HG03064 (cell line): ENCODE measurements at regions not wholly inside any gene's neighbourhood (a gene's known extent, or its start where the extent isn't known, plus 50 kb on each side); places are given as distances from the start of the nearest gene placed in this dataset.

Source experiments
- ATAC-seq: cut with Tn5 transposase; IDR thresholded peaks from one replicate; pipeline ENCODE4 v1.9.1; 2021; ENCODE audit warnings: low read depth; ENCODE audit not compliant: unreplicated experiment

GRCh38 chr16:59180083-59180476 is 446.0 kb upstream of the GOT2 start:
- no peak for ATAC-seq

GRCh38 chr16:59179446-59180082 is 445.4 kb upstream of the GOT2 start:
- ATAC-seq: no peak

- ATAC-seq: no peak
These were observed 439.3 kb upstream of the GOT2 start for GRCh38 chr16:59173408-59173831.

GRCh38 chr16:59170099-59170712 is 436.1 kb upstream of the GOT2 start:
- ATAC-seq: no peak

GRCh38 chr16:59169168-59169567 is 435.1 kb upstream of the GOT2 start:
- ATAC-seq: no peak

GRCh38 chr16:59168461-59169114 is 434.5 kb upstream of the GOT2 start:
- no peak for ATAC-seq

GRCh38 chr16:59164461-59164860 is 430.3 kb upstream of the GOT2 start:
- no peak for ATAC-seq

- ATAC-seq: no peak
These were observed 429.4 kb upstream of the GOT2 start for GRCh38 chr16:59163371-59164055.

- ATAC-seq: no peak
These were observed 427.6 kb upstream of the GOT2 start for GRCh38 chr16:59161679-59162078.

GRCh38 chr16:59154295-59154694 is 420.2 kb upstream of the GOT2 start:
- no peak for ATAC-seq

- ATAC-seq: no peak
These were observed 414.6 kb upstream of the GOT2 start for GRCh38 chr16:59148769-59149155.

GRCh38 chr16:59148056-59148768 is 414.1 kb upstream of the GOT2 start:
- no peak for ATAC-seq

- no peak for ATAC-seq
These were observed 412.0 kb upstream of the GOT2 start for GRCh38 chr16:59146140-59146539.

GRCh38 chr16:59144841-59145240 is 410.7 kb upstream of the GOT2 start:
- ATAC-seq: no peak

GRCh38 chr16:59144326-59144725 is 410.2 kb upstream of the GOT2 start:
- ATAC-seq: no peak

- ATAC-seq: no peak
These were observed 392.4 kb upstream of the GOT2 start for GRCh38 chr16:59126486-59126885.

- no peak for ATAC-seq
These were observed 389.9 kb upstream of the GOT2 start for GRCh38 chr16:59124056-59124455.

GRCh38 chr16:59123479-59123878 is 389.4 kb upstream of the GOT2 start:
- no peak for ATAC-seq

GRCh38 chr16:59122262-59122537 is 388.1 kb upstream of the GOT2 start:
- no peak for ATAC-seq

- no peak for ATAC-seq
These were observed 387.5 kb upstream of the GOT2 start for GRCh38 chr16:59121411-59122261.
